Endothelial cell of umbilical vein (primary cell): ENCODE measurements at regions not wholly inside any gene's neighbourhood (a gene's known extent, or its start where the extent isn't known, plus 50 kb on each side); places are given as distances from the start of the nearest gene placed in this dataset.

Experiments used
- BruUV-seq: library from RNA; stranded (reverse); fragments of 400-500 nt; replicated peaks from 2 replicates; lab custom pipeline; 2021; lab: Mats Ljungman, UMichigan
- CTCF ChIA-PET: fragments of 300-600, 350-600 bp; sonication (Branson Sonifier 250); formaldehyde crosslinking; loops from one replicate; lab custom pipeline; 2021; ENCODE audit warnings: antibody characterized with exemption, inconsistent platforms; lab: Charles Lee
- POLR2A ChIA-PET: fragments of 300-600, 350-600 bp; sonication (Branson Sonifier 250); formaldehyde crosslinking; loops from one replicate; lab custom pipeline; 2021; ENCODE audit warnings: antibody characterized with exemption, inconsistent platforms; lab: Charles Lee
- DNase-seq: peaks from one replicate; pipeline ENCODE4 v3.0.0-alpha.2; 2011; ENCODE audit warnings: low read depth, low spot score
- FAIRE-seq: peaks from 2 replicates; lab custom pipeline; 2011; peaks lifted over from hg19 to GRCh38; lab: Jason Lieb, UNC
- H2AFZ ChIP-seq: 2 replicates; pipeline ENCODE4 v1.6.0; 2012; ENCODE audit warnings: low read depth, low read length, control low read depth, inconsistent platforms
- H3K27ac ChIP-seq: 2 replicates; pipeline ENCODE4 v1.5.1; 2011; ENCODE audit warnings: low read depth, mild to moderate bottlenecking, control low read depth, low read length, moderate library complexity; ENCODE audit not compliant: insufficient read depth
- H3K27me3 ChIP-seq, 2 experiments: 2 replicates each; pipeline versions ENCODE4 v1.6.0 to v1.6.1; 2011; ENCODE audit warnings: low read length in 2 of 2, mixed read lengths in 1 of 2; ENCODE audit not compliant: control insufficient read depth in 2 of 2, insufficient read depth in 2 of 2
- H3K36me3 ChIP-seq, 2 experiments: 2 replicates in 1 of 2; 3 replicates in 1 of 2; pipeline ENCODE4 v1.5.1; 2011; ENCODE audit warnings: low read length in 2 of 2, mild to moderate bottlenecking in 1 of 2, moderate library complexity in 1 of 2; ENCODE audit not compliant: control insufficient read depth in 2 of 2, insufficient read depth in 2 of 2; ENCODE audit errors: extremely low read depth in 1 of 2
- H3K4me1 ChIP-seq: 3 replicates; pipeline ENCODE4 v1.5.1; 2011; ENCODE audit warnings: mild to moderate bottlenecking, low read length; ENCODE audit not compliant: control insufficient read depth, insufficient read depth; ENCODE audit errors: extremely low read depth
- H3K4me2 ChIP-seq: 2 replicates; pipeline ENCODE4 v1.6.1; 2011; ENCODE audit warnings: low read length, control low read depth, mixed read lengths; ENCODE audit not compliant: insufficient read depth
- H3K4me3 ChIP-seq, 3 experiments: fragments of 200-600 bp in 1 of 3; sonication (generic), shearing (Covaris generic) in 1 of 3; replicated peaks in 1 of 3; 2 replicates each; pipeline ENCODE4 v1.5.1; 2011 to 2016; ENCODE audit warnings: control low read depth in 3 of 3, low read length in 3 of 3, mild to moderate bottlenecking in 2 of 3, inconsistent platforms in 1 of 3, low read depth in 1 of 3, moderate library complexity in 1 of 3; ENCODE audit not compliant: insufficient read depth in 1 of 3
- H3K79me2 ChIP-seq: 2 replicates; pipeline ENCODE4 v1.6.0; 2012; ENCODE audit warnings: low read length, inconsistent platforms; ENCODE audit not compliant: control insufficient read depth, insufficient read depth
- H3K9ac ChIP-seq: replicated peaks from 2 replicates; pipeline ENCODE3; 2011; ENCODE audit warnings: low read length, control low read depth; ENCODE audit not compliant: insufficient read depth; ENCODE audit errors: extremely low read depth
- H3K9me1 ChIP-seq: replicated peaks from 3 replicates; pipeline ENCODE4 v1.6.0; 2011; ENCODE audit warnings: mild to moderate bottlenecking, low read length; ENCODE audit not compliant: control insufficient read depth, insufficient read depth; ENCODE audit errors: extremely low read depth
- H3K9me3 ChIP-seq: replicated peaks from 2 replicates; pipeline ENCODE4 v1.5.1; 2012; ENCODE audit warnings: low read length, inconsistent platforms; ENCODE audit not compliant: control insufficient read depth, insufficient read depth
- H4K20me1 ChIP-seq: replicated peaks from 2 replicates; pipeline ENCODE3; 2011; ENCODE audit warnings: mild to moderate bottlenecking, low read length; ENCODE audit not compliant: control insufficient read depth, insufficient read depth; ENCODE audit errors: extremely low read depth
- EZH2 ChIP-seq: IDR thresholded peaks from 2 replicates; pipeline ENCODE4 v1.6.1; 2012; ENCODE audit warnings: borderline replicate concordance, low read depth, mild to moderate bottlenecking, moderate library complexity, low read length, inconsistent platforms; ENCODE audit not compliant: severe bottlenecking
- FOS ChIP-seq: IDR thresholded peaks from 2 replicates; pipeline ENCODE4 v1.6.1; 2011; ENCODE audit warnings: mild to moderate bottlenecking, low read length, moderate library complexity, borderline replicate concordance; ENCODE audit not compliant: insufficient read depth
- GATA2 ChIP-seq: IDR thresholded peaks from 2 replicates; pipeline ENCODE4 v1.7.0; 2011; ENCODE audit warnings: low read depth, mild to moderate bottlenecking, moderate library complexity, mixed read lengths, low read length; ENCODE audit not compliant: insufficient read length, insufficient read depth
- JUN ChIP-seq: IDR thresholded peaks from 2 replicates; pipeline ENCODE4 v1.6.1; 2011; ENCODE audit warnings: borderline replicate concordance, low read depth; ENCODE audit not compliant: insufficient read length, insufficient read depth
- MYC ChIP-seq: IDR thresholded peaks from one replicate; pipeline ENCODE4 v1.6.1; 2011; ENCODE audit warnings: mild to moderate bottlenecking, low read depth, low read length
- POLR2A ChIP-seq: IDR thresholded peaks from 2 replicates; pipeline ENCODE4 v1.6.1; 2012; ENCODE audit warnings: low read depth, mild to moderate bottlenecking, control low read depth, low read length
- POLR2AphosphoS5 ChIP-seq: IDR thresholded peaks from 2 replicates; pipeline ENCODE4 v1.6.1; 2012; ENCODE audit warnings: low read depth, mild to moderate bottlenecking, control low read depth, low read length, moderate library complexity; ENCODE audit not compliant: insufficient read depth
- dilution Hi-C: fragments of 300-500 bp; cut with MboI; formaldehyde crosslinking; loops from one replicate; pipeline ENCODE4 v1.15.0; 2019; ENCODE audit warnings: low sequenced_read_pairs; ENCODE audit not compliant: extremely low pct_ligation_motif_present
- intact Hi-C: fragments of 100-400 bp; cut with micrococcal nuclease; formaldehyde crosslinking; loops from one replicate; pipeline ENCODE4 v1.10.0; 2022
- TF ChIP-seq, protein P1 (sequence below): IDR thresholded peaks from 2 replicates; pipeline ENCODE4 v1.6.1; 2011; ENCODE audit not compliant: insufficient read depth, insufficient read length
- TF ChIP-seq, protein P2 (sequence below), 2 donors: IDR thresholded peaks; 1 replicate in 1 of 2; 2 replicates in 1 of 2; pipeline ENCODE4 v1.5.1; 2011; ENCODE audit warnings: low read length in 2 of 2, mild to moderate bottlenecking in 2 of 2, moderate library complexity in 2 of 2, control low read depth in 1 of 2, inconsistent platforms in 1 of 2, low read depth in 1 of 2; ENCODE audit not compliant: insufficient read depth in 1 of 2; ENCODE audit errors: extremely low read depth in 1 of 2

DNA sequence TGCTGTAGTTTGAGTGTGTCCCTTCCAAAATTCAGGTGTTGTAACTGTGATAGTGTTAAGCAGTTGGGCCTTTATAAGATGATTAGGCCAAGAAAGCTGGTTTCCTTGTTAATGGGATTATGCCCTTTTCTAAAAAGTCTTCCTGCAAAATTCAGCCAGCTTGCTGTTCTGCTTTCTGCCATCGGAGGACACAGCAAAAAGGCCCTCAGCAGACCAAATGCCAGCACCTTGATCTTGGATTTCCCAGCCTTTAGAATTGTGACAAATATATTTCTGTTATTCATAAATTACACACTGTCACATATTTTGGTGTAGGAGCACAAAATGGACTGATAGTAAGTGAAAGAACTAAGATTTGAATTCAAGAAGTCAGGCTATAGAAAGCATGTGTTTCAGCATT lies 203.2 kb downstream of the IZUMO3 start:
- TF ChIP-seq POLR2AphosphoS5 (no peak), FOS (no peak), MYC (no peak), JUN (no peak), EZH2 (no peak), POLR2A (no peak), GATA2 (no peak)
- TF ChIP-seq, protein P1, sequence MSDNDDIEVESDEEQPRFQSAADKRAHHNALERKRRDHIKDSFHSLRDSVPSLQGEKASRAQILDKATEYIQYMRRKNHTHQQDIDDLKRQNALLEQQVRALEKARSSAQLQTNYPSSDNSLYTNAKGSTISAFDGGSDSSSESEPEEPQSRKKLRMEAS, result no peak
- TF ChIP-seq, protein P2, sequence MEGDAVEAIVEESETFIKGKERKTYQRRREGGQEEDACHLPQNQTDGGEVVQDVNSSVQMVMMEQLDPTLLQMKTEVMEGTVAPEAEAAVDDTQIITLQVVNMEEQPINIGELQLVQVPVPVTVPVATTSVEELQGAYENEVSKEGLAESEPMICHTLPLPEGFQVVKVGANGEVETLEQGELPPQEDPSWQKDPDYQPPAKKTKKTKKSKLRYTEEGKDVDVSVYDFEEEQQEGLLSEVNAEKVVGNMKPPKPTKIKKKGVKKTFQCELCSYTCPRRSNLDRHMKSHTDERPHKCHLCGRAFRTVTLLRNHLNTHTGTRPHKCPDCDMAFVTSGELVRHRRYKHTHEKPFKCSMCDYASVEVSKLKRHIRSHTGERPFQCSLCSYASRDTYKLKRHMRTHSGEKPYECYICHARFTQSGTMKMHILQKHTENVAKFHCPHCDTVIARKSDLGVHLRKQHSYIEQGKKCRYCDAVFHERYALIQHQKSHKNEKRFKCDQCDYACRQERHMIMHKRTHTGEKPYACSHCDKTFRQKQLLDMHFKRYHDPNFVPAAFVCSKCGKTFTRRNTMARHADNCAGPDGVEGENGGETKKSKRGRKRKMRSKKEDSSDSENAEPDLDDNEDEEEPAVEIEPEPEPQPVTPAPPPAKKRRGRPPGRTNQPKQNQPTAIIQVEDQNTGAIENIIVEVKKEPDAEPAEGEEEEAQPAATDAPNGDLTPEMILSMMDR (IDR thresholded peaks at IDR 0.05; ENCODE audit: extremely low read depth in 1 of 2, insufficient read depth in 1 of 2, low read depth in 1 of 2, low read length in 2 of 2), result no peak
- no TSS peak for BruUV-seq
- POLR2A ChIA-PET, result no interaction called here

More for the DNA sequence above, 203.2 kb downstream of the IZUMO3 start:
- H3K79me2 ChIP-seq, result no peaks in the 10 kb centered on the region
- no peaks in the 10 kb centered on the region for H3K9me1 ChIP-seq
- H3K4me2 ChIP-seq, result no peak overlapping the region
- H3K27me3 ChIP-seq, result no peaks in the 10 kb centered on the region
- CTCF ChIA-PET, result no interaction called here
- no peak overlapping the region for H2AFZ ChIP-seq
- no peak overlapping the region for H3K27ac ChIP-seq
- FAIRE-seq, result no peak
- no peak overlapping the region for H3K4me3 ChIP-seq
- no peak for DNase-seq
- intact Hi-C loops, result no loop called here
- no peaks in the 10 kb centered on the region for H4K20me1 ChIP-seq
- dilution Hi-C loops, result no loop called here
- no peaks in the 10 kb centered on the region for H3K4me1 ChIP-seq
- peaks cover 1% of the 10 kb centered on the region for H3K9me3 ChIP-seq
- no peak overlapping the region for H3K9ac ChIP-seq
- H3K36me3 ChIP-seq, result no peaks in the 10 kb centered on the region
